GM11168 (cell line): ENCODE measurements at regions not wholly inside any gene's neighbourhood (a gene's known extent, or its start where the extent isn't known, plus 50 kb on each side); places are given as distances from the start of the nearest gene placed in this dataset.

Experiments used
- in situ Hi-C: fragments of 300-500 bp; cut with MboI; formaldehyde crosslinking; loops from one replicate; pipeline ENCODE4 v1.12.0; 2022; ENCODE audit warnings: low sequenced_read_pairs; ENCODE audit not compliant: unreplicated experiment

DNA sequence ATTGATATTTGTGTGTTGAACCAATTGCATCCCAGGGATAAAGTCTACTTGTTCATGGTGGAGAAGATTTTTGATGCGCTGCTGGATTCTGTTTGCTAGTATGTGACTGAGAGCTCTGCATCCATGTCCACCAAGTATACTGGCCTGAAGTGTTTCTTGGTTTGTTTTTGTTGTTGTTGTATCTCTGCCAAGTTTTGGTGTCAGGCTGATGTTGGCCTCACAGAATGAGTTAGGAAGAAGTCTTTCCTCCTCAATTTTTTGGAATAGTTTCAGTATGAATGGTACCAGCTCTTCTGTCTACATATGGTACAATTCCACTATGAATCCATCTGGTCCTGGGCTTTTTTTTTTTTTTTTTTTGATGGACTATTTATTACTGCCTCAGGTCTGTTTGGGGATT, 50.9 kb upstream of the OSTN start:
- in situ Hi-C loops: loop anchor here (25.0 kb wide), 1 partner anchor 239 kb away; no protein-coding TSS in a partner anchor

DNA sequence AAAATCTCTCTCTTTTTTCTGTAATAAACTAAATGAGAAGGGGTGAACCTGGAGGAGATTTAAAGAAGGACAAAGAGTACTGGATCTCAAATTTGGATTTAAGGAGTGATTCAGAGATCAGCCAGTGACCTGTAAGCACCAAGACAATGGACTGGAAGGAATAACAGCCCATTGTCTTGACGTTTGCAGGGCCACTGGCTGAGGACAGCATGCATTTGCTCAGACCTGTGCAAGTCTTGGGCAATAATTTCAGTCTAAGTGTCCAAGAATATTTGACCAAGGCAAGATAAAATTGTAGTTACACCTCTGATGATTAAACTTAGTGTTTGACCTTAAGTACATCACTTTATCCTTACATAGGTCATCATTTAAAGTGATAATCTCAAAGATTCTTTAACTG, 55.8 kb upstream of the OSTN start:
- in situ Hi-C loops: loop anchor here (25.0 kb wide), 1 partner anchor 244 kb away; no protein-coding TSS in a partner anchor

DNA sequence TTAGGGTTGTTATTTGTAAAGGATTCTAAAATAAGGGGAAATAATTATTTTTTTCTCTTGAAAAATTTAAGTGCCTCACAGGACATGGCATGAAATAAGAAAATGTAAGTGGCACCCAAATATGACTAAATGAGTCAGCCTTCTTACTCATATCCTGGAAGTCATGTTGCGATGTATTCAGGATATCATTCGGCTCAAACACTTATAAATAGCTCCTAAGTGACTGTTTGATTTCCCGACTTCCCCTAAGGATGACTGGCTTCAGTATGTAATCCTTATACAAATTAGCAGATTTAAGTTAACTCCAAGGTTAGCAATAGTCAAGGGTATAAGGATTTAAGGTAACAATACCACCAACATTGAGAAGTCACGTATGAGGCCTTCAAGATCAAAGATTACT, 57.3 kb upstream of the OSTN start:
- in situ Hi-C loops: loop anchor here (25.0 kb wide), 1 partner anchor 246 kb away; no protein-coding TSS in a partner anchor

DNA sequence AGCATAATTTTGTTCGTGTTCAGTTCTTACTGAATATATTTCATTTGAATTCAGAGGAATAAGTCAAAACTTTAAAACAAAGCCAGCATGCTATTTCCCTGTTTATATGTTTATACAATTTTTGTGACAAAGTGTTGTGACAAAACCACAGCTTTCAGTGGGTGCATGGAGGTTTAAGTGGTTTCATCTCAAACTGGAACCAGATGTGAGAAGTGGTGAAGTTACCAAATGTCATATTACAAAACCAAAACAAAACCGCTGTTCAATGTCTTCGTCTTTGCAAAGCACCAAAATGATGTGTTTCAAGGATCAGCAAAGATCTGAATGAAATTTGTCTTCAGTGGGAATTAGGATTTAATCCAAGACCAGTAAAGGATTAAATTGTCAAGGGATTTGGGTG, 59.3 kb upstream of the OSTN start:
- in situ Hi-C loops: loop anchor here (25.0 kb wide), 1 partner anchor 248 kb away; no protein-coding TSS in a partner anchor

DNA sequence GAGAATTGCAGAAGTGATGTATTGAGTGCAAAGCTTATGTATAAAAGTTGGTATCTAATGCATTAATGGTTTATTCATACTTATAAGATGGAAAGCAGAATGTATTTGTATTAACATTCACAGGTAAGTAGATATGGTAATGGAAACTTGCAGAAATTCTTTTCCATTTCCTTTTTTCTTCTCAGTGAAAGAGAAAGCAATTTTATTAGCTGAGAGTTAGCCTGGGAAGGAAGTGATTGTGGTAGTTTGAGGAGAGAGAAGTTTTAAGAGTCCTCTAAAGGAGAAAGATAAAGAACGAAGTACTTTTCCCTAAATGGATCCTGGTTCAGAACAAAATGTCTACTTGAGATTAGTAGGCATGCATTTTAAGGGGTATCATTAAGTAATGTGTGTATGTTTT, 60.1 kb upstream of the OSTN start:
- in situ Hi-C loops: loop anchor here (25.0 kb wide), 1 partner anchor 248 kb away; no protein-coding TSS in a partner anchor

DNA sequence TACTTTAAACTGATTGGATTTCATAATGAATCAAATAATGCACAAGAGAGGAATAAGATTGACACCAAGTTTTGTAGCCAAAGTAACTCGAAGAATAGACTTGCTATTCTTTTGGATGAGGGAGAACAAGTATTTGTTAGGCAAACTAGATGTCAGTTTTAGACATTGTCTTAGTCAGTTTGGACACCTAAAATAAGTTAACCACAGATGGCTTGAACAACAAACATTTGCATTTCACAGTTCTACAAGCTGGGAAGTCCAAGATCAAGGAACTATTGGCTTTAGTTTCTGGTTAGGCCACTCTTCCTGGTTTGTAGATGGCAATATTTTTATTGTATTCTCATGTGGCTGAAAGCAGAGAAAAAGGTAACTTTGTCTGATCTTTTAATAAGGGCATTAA, 61.3 kb upstream of the OSTN start:
- in situ Hi-C loops: loop anchor here (25.0 kb wide), 1 partner anchor 250 kb away; no protein-coding TSS in a partner anchor

DNA sequence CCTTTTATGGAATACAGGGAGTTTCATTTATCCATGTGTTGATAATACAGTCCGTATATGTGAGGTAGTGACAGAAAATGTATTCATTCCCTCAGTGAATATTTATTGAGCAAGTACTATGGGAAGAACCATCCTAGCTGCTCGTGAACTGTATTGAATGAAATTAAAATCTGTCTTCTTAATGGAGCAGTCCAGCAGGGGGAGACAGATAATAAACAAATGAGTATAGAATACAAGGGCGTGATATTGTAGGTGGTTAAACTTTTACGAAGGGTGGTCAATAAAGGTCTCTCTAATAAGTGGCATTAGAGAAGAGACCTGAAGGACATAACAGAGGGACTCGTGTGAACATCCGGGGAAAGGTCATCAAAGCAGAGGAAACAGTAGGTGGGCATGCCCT, 62.7 kb upstream of the OSTN start:
- in situ Hi-C loops: loop anchor here (25.0 kb wide), 1 partner anchor 251 kb away; no protein-coding TSS in a partner anchor

DNA sequence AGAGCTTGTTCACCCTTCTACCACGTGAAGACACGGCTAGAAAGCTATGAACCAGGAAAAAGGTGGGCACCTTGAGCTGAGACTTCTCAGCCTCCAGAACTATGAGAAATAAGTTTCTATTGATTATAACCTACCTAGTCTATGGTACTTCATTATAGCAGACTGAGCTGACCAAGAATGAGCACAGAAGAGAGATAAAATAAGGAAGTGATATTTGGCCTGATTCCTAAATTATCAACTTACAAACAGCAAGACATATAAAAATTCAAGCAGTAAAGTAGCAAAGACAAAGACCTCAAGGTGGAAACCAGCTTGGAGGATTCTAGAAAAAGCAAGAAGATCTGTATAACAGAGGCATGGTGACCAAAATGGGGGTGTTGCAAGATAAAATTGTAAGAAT, 63.9 kb upstream of the OSTN start:
- in situ Hi-C loops: loop anchor here (25.0 kb wide), 1 partner anchor 252 kb away; no protein-coding TSS in a partner anchor

DNA sequence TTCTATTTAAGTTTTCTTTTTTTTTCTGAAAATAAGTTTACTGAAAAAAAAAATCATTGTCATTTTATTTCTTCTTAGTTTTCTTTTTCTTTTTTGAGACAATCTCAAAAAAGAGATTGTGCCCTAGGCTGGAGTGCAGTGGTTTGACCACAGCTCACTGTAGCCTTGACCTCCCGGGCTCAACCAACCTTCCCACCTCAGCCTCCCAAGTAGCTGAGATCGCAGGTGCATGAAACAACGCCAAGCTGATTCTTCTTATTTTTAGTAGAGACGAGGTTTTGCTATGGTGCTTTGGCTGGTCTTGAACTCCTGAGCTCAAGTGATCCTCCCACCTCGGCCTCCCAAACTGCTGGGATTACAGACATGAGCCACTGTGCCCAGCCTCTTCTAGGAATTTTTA, 65.7 kb upstream of the OSTN start:
- in situ Hi-C loops: loop anchor here (25.0 kb wide), 1 partner anchor 254 kb away; no protein-coding TSS in a partner anchor

DNA sequence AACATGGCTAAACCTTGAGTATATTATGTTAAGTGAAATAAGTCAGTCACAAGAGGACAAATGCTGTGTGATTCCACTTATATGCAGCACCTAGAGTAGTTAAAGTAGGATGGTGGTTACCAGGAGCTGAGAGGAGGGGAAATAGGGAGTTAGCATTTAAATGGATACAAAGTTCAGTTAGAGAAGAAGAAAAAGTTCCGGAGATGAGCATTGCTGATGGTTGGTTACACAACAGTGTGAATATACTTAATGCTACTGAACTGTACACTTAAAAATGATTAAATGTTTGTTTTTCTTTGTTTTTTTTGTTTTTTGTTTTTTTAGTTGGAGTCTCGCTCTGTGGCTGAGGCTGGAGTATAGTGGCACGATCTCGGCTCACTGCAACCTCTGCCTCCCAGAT, 67.7 kb upstream of the OSTN start:
- in situ Hi-C loops: loop anchor here (25.0 kb wide), 1 partner anchor 256 kb away; no protein-coding TSS in a partner anchor

DNA sequence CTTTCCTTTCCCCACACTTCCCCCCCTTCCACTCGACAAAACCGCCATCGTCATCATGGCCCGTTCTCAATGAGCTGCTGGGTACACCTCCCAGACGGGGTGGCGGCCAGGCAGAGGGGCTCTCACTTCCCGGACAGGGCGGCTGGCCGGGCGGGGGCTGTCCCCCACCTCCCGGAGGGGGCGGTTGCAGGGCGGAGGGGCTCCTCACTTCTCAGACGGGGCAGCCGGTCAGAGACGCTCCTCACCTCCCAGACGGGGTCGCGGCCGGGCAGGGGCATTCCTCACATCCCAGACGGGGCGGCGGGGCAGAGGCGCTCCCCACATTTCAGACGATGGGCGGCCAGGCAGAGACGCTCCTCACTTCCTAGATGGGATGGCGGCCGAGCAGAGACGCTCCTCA, 74.2 kb upstream of the OSTN start:
- in situ Hi-C loops: loop anchor here (25.0 kb wide), 1 partner anchor 262 kb away; no protein-coding TSS in a partner anchor

DNA sequence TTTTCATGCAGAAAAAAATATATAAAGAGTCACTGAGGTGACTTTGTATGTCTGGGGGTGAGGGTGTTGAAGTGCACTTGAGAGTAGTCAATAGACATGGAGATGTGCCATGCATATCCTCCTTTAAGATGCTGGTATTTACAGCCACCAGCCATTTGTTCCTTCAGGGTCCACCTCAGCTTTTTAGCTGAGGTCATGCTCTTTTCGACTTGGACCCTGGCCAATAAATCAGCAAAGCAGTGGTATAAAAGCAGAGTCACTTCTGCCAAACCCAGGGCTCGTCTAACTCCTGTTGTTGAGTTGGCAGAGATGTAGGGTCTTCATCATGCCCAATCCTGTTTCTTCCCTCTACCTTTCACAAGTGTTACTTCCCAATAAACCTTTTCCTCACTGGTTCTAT, 75.1 kb upstream of the OSTN start:
- in situ Hi-C loops: no loop called here

DNA sequence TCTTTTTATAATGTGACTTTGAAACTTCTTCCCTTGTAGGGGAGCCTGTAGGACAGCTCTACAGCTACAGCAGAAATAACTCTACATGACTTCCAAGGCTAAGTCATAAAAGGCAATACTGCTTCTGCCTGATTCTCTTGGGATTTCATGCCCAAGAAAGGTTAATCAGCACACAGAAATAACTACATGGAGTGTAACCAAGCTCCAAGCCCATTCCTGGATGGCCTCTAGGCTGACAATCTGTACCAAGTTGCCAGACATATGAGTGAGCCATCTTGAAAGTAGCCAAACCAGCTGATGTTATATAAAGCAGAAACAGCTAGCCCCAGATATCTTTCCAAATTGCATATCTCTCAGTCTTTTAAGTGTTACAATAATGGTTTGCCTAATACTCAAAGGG, 75.8 kb upstream of the OSTN start:
- in situ Hi-C loops: no loop called here

DNA sequence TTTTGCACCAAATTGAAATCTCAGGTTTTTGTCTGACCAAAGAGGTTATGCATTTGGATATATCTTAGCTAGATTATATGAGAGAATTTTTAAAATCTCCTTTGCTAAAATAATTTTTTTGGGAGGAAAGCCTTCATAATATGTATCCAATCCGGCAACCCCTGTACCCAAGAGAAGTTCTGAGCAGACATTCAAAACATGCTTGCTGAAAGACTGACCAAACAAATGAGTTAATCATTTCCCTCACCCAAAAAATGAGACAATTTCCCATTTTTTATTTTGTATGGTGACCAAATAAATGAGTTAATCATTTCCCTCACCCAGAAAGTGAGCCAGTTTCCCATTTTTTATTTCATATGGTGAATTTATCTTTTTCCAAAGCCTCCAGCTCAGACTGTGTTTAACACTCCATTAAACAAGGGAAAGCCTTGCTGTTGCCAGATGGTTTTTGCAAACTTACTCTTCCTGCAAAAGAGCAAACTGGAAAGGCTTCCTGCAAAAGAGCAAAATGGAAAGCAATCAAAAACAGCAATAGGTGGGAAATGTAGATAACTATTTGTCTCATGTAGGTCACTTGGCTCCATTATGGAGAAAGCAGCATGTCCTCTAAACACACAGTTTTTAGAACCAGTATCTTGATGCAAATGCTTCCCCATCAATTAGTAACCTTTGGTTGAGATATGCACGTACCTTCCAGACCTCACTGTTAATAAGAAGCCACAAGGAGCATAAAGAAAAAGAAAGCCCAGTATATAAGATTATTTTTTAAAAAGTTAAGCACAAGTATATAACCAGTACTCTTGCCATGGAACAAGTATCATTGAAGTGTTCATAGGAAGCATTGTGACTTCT, 78.4 kb upstream of the OSTN start:
- in situ Hi-C loops: no loop called here

DNA sequence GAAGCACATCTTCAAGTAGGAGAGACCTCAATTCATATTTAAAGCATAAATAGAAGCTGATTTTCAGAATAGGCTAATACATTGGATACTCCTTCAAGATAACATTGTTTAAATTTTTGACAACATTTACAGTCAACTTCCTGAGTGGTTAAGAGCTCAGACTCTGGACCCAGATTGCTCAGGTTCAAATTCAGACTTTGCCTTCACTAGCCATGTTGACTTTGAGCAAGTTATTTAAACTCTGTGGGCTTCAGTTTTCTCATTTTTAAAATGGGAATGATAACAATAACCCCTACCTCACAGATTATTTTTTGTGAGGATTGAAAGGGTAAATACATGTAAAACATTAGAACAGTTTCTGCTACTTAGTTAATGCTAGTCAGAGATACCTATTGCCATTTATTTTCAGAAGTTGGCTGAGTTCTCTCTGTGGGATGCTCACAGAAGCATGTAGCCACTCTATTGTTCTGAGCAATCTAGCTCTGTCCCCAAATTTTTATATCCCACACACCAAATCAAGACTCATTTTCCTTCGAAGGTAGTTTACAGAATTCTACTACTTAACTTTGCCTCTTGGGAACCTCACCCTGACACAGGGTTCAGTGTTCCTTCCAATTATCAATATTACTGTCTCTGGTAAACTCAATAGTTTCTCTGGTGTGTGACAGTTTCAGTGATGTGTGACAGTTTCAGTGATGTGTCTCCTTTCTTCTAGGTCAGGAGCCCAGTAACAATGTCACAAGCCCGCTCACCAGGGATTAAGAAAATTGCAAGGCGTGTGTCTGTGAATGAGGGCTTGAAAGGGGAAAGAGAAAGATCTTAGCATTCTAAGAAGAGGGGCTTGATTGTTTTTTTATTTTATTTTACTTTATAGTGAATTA, 79.4 kb upstream of the OSTN start:
- in situ Hi-C loops: no loop called here

DNA sequence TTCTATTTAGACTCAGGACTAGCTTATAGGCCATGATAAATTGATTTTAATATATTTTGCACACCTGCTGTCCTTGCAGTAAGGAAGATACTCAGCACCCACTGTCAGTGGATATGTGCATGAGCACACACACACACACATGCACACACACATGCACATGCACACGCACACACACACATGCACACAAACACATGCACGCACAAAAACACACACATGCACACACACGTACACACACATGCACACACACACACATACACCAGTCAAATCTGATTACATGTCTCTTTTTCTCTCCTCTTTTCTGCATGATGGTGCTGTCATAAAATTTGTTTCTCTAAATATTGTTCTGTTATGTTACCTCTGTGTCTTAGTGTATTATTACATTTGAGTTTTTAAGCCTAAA, 87.3 kb upstream of the OSTN start:
- in situ Hi-C loops: no loop called here

DNA sequence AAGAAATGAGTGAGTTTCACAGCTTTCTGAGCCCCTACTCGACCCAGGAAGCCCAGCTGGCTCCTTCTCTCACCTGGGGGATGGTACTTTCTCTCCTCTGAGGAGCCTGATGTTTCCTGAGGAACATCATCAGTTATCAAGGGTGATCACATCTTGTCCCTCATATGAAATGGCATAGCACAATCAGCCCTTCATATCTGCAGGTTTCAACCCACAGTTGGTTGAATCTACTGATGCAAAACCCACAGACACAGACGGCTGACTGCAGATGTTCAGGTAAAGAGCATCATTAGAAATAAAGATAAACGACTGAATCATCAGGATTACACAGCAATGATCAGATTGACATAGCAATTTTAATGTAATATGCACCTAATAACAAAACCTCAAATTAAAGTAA, 93.6 kb upstream of the OSTN start:
- in situ Hi-C loops: no loop called here

DNA sequence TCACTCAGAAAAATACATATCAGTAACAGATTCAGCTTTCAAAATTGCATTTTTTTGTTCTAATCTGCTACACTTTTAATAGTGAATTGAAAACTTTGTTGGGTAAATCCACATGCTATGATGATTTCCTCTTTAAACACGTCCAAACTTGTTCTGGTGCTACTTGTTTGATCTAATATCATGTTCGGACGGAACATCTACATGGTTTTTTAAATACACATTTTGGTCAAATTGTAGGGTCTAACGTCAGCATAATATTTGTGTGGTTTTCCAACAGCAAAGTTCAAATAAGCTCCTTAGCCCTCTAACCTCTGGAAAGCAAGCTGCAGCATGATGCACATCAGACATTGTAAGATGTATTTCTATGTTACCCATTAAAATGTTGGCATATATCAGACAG, 98.5 kb upstream of the OSTN start:
- in situ Hi-C loops: no loop called here

DNA sequence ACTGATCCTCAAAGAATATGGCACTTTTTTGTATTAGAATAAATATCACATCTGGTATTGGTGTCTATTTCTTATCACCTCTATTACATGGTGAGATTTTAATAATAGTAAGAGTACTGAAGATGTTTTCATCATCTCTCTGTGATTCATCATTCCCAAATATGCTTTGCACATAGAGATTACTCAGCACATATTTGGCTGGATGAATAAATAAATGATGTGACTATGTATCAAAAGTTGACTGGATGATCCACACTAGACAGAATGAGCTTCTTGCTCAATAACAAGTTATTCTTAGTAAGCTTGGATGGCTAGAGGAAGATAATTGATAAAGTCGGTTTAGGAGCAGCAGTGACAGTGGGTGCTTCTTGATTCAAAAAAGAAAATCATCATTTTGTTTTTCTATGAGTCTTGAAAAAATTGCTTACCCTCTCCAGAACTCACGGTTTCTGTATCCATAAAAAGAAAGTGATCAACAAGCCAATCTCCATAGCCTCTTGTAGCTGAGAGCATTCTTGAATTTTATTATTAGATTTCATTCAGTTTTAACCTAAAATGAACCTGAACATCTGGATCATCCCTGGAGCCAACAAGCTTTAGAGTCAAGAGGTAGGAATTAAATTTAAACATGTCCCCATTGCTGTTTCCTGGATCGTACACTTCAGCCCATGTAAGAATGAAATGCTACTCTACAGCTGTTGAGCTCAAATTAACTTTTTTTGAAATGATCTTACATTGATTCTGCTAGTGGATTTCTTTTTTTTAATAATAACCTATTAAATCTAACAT, 104.8 kb upstream of the OSTN start:
- in situ Hi-C loops: no loop called here

DNA sequence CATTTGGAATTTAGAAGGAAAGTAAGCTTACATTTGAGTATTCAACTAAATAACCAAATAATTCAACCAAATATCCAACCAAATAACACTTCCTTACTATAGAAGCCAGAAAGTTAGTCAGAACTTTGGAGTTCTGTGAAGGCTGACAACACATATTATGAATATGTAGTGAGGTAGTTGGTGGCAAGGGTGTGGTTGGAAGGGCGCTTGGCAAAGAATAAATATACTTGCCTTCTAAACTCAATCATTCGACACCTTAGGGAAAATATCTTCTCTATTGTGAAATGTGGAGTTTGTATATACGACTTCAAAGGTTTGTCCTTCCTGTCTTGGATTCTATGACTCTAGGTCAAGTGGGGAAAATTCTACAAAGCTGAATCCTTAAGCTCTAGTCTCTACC, 111.7 kb upstream of the OSTN start:
- in situ Hi-C loops: no loop called here
